ENCODE measurements at regions not wholly inside any gene's neighbourhood (a gene's known extent, or its start where the extent isn't known, plus 50 kb on each side); places are given as distances from the start of the nearest gene placed in this dataset.

DNA sequence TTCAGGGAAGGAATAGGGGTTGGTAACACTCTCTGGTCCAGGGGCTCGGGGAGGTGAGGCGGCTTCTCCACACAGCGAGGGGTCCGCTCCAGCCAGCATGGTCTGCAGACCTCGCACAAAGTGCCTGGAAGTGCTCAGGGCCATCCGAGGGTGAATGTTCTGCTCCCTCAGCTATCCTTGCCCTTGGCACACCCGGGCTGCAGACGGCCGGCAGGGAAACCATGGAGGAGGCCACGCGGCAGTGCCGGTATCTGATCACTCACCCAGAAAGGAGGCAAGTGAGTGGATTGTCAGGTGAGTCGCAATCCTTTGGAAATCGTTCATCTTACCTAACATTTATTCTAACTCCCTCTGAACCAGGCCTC, 62.0 kb downstream of the DLL1 start:
- TF ChIP-seq ZNF274 (IDR thresholded peaks at IDR 0.05; ENCODE audit: low read depth, low read length) (no peak), SUZ12 (IDR thresholded peaks at IDR 0.05; ENCODE audit: extremely low read depth, insufficient read depth, insufficient read length) (no peak), YY1 (IDR thresholded peaks at IDR 0.05; ENCODE audit: insufficient read depth, insufficient read length) (no peak)

Data from NT2/D1 (cell line).